TTC549 (cell line): ENCODE measurements at regions not wholly inside any gene's neighbourhood (a gene's known extent, or its start where the extent isn't known, plus 50 kb on each side); places are given as distances from the start of the nearest gene placed in this dataset.
"Not testable (repeated sequence)": the region's sequence is repeated elsewhere in the genome, so short reads cannot be mapped to it uniquely, and the experiment has no call there.

Source experiments
- FAIRE-seq: peaks from 2 replicates; lab custom pipeline; 2012; peaks lifted over from hg19 to GRCh38; lab: Jason Lieb, UNC

DNA sequence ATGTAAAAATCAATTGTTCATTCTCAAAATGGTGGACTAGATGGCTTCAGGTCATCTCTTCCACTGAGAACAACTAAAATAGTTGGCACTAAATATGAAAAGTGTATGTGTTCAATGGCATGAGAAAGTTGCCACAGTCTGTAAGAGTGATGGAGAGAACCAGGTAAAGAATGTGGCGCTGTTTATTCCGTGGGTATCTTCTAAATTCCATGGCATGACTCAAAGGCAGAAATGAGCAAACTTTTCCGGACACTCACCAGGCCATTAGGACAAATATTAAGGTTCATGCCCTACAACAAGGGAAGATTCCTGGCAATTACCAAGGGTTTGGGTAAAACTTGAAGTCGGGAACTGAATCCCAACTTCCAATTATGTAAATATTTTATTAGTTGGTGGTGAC, 825.4 kb upstream of the CDH6 start:
- no peak for FAIRE-seq

GRCh38 chr5:30365031-30365430, 828.5 kb upstream of the CDH6 start:
- FAIRE-seq, result not testable (repeated sequence)

GRCh38 chr5:30357371-30357770, 836.1 kb upstream of the CDH6 start:
- no peak for FAIRE-seq

GRCh38 chr5:30355675-30356074, 837.8 kb upstream of the CDH6 start:
- FAIRE-seq, result no peak

DNA sequence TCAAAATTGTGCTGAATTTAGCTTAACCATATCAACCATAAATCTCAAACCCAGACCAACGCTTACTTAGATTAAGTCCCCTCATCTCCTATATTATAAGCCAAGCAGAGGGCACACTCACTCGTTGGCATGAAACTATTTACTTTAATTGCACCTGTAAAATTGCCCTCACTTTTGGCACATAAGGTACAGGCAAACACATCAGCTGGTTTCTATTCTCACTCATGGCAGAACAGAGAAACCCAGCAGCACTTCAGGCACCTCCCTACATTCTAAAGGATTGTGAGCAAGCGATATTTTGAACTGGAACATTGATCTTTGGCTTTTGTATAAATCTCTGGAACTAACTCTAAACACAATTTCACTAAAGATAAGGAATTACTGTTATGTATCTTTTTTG, 845.6 kb upstream of the CDH6 start:
- FAIRE-seq, result no peak

DNA sequence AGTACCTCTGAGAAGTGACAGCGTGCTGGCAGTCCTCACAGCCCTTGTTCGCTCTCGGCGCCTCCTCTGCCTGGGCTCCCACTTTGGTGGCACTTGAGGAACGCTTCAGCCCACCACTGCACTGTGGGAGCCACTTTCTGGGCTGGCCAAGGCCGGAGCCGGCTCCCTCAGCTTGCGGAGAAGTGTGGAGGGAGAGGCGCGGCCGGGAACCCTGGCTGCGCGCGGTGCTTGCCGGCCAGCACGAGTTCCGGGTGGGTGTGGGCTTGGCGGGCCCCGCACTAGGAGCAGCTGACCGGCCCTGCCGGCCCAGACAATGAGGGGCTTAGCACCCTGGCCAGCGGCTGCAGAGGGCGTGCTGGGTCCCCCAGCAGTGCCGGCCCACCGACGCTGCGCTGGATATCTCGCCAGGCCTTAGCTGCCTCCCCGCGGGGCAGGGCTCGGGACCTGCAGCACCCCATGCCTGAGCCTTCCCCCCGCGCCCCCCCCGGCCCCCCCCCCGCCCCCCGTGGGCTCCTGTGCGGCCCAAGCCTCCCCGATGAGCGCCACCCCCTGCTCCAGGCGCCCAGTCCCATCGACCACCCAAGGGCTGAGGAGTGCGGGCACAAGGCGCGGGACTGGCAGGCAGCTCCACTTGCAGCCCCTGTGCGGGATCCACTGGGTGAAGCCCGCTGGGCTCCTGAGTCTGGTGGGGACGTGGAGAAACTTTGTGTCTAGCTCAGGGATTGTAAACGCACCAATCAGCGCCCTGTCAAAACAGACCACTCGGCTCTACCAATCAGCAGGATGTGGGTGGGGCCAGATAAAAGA, 847.7 kb upstream of the CDH6 start:
- not testable (repeated sequence) for FAIRE-seq

DNA sequence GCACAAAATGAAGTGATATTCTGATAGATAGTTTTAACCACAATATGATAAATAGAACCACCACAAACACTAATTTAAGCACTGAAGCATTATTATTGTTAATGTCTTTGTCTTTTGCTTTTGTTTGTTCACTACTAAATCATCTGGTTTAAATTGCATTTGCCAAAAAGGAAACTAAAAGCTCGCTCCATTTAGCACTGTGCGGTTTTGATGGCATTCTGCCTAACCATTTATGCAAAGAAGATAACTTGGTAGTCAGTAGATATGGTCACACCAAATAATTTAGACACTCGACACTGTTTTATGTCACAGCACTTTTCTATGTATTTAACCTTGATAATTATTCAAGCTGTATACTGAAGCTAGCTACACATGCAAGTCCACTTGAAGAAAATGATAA, 849.8 kb upstream of the CDH6 start:
- FAIRE-seq, result no peak

GRCh38 chr5:30341466-30341865, 852.0 kb upstream of the CDH6 start:
- FAIRE-seq, result no peak

DNA sequence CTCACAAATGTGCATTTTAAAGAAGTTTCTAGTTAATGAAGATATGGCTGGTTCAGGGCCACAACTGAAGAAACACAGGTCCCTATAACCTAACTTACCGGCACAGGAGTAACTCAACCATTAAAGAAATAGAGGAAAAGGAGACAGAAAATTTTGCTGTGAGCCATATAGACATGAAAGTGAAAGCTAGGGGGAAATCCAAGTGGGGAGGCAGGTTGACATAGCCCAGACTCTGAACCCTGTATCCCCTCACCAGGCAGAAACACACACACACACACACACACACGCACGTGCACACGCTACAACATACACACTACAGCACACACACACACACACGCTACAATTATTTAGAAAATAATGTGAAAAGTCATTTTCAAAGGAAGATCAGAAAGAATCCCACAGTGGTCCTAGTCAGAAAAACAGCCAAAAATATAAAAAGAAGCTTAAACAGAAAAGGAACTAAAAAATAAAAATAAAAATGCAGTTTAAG, 856.4 kb upstream of the CDH6 start:
- no peak for FAIRE-seq

GRCh38 chr5:30331534-30331933, 862.0 kb upstream of the CDH6 start:
- FAIRE-seq, result no peak

GRCh38 chr5:30325795-30326194, 867.7 kb upstream of the CDH6 start:
- FAIRE-seq, result no peak

- FAIRE-seq, result no peak
These were observed 869.4 kb upstream of the CDH6 start for GRCh38 chr5:30324083-30324482.

- no peak for FAIRE-seq
These were observed 905.6 kb upstream of the CDH6 start for GRCh38 chr5:30287890-30288289.

GRCh38 chr5:30279237-30279636, 914.2 kb upstream of the CDH6 start:
- no peak for FAIRE-seq

- no peak for FAIRE-seq
These were observed 926.5 kb upstream of the CDH6 start for GRCh38 chr5:30267026-30267425.

DNA sequence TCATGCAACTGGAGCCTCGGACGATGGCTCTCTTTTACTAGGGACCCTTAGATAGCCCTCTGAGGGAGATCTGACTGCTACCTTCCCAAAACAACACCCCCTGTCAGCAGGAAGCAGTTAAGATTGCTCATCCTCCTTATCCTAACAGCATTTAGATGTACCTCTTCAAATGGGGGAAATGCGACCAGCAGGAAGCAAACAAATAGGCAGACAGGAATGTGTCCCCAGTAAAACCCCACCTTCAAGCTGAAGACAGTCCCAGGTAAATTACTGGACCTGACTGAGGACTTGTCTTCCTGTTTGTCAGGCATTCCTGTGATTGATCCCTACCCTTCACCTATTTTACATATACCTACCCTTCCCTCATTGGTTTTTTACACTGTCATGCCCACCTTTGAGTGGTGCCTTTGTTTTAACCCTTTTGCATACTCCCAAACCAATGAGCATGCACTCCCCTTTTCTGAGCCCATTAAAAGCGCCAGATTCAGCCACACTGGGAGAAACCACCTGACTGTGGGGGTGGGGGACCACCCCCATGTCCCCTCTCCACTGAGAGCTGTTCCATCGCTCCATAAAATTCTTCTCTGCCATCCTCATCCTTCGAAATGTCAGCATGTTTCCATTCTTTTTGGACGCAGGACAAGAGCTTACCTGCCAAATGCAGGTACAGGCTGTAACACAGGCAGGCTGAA, 954.0 kb upstream of the CDH6 start:
- FAIRE-seq, result no peak

- no peak for FAIRE-seq
These were observed 956.3 kb upstream of the CDH6 start for GRCh38 chr5:30237189-30237588.

DNA sequence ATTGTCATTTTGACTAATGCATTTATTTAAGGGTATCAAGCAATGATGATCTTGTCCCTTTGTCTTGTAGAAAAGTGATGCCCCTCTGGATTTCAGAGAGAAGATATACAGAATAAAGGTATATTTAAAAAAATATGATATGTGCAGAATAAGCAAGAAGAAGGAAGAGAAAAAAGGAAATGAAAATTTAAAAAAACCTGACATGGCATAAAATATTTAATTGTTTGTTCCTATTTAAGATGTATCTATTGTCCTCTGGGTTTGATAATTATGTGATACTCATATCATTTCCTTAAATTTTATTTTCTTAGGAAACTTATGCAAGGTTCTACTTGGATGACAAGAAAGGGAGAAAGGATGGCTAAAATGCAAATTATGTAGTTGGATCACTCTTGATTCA, 983.7 kb upstream of the CDH6 start:
- FAIRE-seq, result no peak

- no peak for FAIRE-seq
These were observed 995.8 kb upstream of the CDH6 start for GRCh38 chr5:30197662-30198061.

DNA sequence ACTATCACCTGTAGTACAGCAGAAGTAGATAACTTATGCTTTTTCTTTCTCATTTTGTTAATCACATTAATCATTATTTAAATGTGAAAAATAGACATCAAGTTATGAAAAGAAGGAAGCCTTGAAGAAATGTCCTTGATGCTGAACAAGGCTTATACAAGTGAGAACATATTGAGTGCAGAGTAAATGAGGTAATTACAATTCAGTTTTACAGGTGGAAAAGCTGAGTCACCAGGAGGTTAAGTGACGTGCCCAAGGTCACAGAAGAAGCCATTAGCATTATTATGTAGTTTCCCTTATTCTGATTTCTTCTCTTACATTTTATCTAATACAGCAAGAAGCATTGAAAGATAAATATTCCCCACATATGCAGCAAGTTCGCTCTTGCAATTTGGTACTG, 998.5 kb upstream of the CDH6 start:
- FAIRE-seq, result no peak

DNA sequence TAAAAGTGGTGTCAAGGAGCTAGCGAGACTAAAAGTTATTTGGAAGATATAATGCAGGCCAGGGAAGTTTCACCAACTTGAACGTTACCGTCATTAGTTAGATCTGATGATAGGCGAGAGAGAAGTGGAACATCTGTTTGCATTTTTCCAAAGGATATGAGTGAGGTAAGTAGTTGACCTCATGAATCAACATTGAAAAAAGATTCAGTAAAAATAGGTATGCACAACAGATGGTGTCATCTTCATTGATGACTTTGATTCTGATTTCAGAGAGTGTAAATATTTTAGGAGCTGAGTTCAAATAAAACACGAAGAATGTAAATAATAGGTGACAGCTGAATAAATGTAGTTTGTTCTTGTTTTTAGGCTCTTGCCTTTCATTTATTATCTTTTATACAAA, 998.9 kb upstream of the CDH6 start:
- no peak for FAIRE-seq

DNA sequence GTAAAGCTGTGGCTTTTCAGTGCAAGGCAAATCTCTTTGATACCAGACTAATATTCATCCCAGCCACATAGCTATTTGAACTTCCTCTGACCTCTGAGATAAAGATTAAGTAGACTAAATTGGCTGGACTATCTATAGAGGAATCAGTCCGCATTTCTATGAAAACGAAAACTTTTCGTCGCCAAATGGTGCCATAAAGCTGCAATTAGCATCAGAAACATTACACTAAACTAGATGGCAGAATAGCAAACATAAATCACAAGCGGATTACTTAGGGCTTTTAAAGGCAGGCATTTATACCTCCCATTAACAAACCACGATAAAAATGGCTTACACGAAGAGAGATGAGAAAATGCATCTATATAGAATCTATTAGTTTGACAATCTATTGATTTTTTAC, 1009.7 kb upstream of the CDH6 start:
- FAIRE-seq, result no peak

DNA sequence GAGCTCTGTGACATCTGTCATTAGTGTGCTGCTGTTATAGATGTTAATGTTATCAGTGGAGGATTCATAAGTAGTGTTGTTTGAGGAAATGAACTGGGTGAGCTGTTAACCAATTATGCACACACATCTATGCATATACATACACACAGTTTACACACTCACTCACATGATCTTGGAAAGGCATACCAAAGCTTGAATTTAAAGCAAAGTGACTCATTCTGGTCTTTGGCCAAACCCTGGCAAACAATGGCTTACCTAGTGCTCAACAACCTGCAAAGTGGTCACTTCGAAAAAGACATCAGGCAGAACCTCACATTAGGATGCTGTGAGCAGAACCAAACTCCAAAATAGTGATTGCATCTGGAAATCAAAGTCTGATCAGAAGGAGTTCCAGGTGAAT, 1037.3 kb upstream of the CDH6 start:
- FAIRE-seq, result no peak

GRCh38 chr5:30152431-30152830, 1041.1 kb upstream of the CDH6 start:
- FAIRE-seq, result no peak
